NT2/D1 (cell line): ENCODE measurements at regions not wholly inside any gene's neighbourhood (a gene's known extent, or its start where the extent isn't known, plus 50 kb on each side); places are given as distances from the start of the nearest gene placed in this dataset.

Experiments used
- SUZ12 ChIP-seq: IDR thresholded peaks from 2 replicates; pipeline ENCODE4 v1.6.1; 2011; ENCODE audit not compliant: insufficient read length, insufficient read depth; ENCODE audit errors: extremely low read depth
- YY1 ChIP-seq: IDR thresholded peaks from 2 replicates; pipeline ENCODE4 v1.6.1; 2011; ENCODE audit not compliant: insufficient read length, insufficient read depth
- ZNF274 ChIP-seq: IDR thresholded peaks from 2 replicates; pipeline ENCODE4 v1.6.1; 2011; ENCODE audit warnings: mild to moderate bottlenecking, low read depth, low read length

DNA sequence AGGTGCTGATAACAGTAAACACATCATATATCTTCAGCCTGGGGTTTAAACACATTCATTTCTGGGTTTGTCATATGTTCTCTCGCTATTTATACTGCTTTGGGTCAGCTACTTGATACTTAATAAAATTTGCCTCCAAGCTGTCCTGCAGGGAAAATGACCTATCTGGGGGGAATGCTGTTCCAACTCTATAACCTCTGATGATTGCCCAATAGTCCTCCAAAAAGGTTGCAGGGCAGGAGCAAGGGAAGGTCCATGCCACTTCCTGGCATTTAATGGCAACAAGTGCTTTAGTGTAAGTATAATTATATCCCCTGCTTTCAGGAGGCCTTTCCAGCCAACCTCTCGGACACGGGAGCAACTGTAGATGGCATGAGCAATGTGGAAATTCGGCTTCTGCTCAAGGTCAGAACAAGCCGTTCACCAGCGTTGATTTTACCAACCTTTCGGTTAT lies 198.0 kb upstream of the EEA1 start:
- no peak for TF ChIP-seq SUZ12
- no peak for TF ChIP-seq ZNF274
- TF ChIP-seq YY1, result no peak
